ENCODE measurements at regions not wholly inside any gene's neighbourhood (a gene's known extent, or its start where the extent isn't known, plus 50 kb on each side); places are given as distances from the start of the nearest gene placed in this dataset.

DNA sequence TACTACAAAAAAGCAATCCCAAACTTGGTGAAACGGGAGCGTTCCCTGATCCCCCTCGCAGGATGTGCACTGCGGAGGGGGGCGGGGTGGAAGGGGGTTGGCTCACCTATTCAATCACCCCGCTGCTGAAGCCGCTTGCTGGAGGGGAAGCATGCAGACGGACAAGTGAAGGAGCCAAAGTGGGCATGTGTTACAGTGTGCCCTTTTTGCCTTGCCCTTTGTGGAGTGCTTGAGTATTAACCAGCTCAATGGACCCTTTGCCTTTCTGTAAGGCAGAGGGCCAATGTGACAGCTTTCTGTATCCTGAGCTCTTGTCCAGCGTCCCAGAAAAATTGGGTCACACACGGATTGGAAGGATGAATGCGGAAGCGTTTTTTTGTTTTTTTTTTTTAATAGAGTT is 348.9 kb upstream of the NPSR1 start:
- Histone ChIP-seq H3K36me3 (ENCODE audit: insufficient read depth, low read length) (no peaks in the 10 kb centered on the region), H3K79me2 (ENCODE audit: control insufficient read depth, insufficient read depth, low read length, unreplicated experiment) (no peaks in the 10 kb centered on the region), H3K4me3 (ENCODE audit: low read depth, low read length) (no peak overlapping the region), H3K27ac (ENCODE audit: low read depth, low read length) (no peak overlapping the region), H3K27me3 (ENCODE audit: insufficient read depth, low read length) (no peaks in the 10 kb centered on the region), H2AFZ (ENCODE audit: low read length, unreplicated experiment) (no peak overlapping the region), H3K4me1 (ENCODE audit: control insufficient read depth, insufficient read depth, low read length, unreplicated experiment) (peaks cover 4% of the 10 kb centered on the region)

GRCh38 chr7:34309584-34309983 is 348.4 kb upstream of the NPSR1 start:
- H3K4me1 ChIP-seq (ENCODE audit: control insufficient read depth, insufficient read depth, low read length, unreplicated experiment): peaks cover 9% of the 10 kb centered on the region
- no peaks in the 10 kb centered on the region for H3K36me3 ChIP-seq (ENCODE audit: insufficient read depth, low read length)
- H3K27me3 ChIP-seq (ENCODE audit: insufficient read depth, low read length): no peaks in the 10 kb centered on the region
- no peaks in the 10 kb centered on the region for H3K79me2 ChIP-seq (ENCODE audit: control insufficient read depth, insufficient read depth, low read length, unreplicated experiment)
- H3K27ac ChIP-seq (ENCODE audit: low read depth, low read length): no peak overlapping the region
- no peak overlapping the region for H2AFZ ChIP-seq (ENCODE audit: low read length, unreplicated experiment)
- H3K4me3 ChIP-seq (ENCODE audit: low read depth, low read length): no peak overlapping the region

DNA sequence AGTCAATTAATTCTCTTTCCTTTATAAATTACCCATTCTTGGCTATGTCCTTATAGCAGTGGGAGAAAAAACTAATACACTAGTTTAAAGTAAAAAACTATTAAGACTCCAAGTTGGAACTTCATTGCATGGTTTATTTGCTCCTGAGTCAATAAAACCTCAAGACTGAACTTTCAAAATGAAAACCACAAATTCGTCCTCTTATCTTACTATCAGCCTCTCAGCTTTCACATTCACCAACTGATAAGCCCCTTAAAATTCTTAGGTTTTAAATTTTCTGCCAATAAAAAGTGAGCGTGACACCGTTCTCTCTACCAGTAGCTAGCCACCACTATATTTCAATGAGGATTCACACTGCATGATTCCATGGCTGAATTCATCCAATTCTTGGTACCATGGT is 346.4 kb upstream of the NPSR1 start:
- Histone ChIP-seq H3K27ac (ENCODE audit: low read depth, low read length) (no peak overlapping the region), H3K4me3 (ENCODE audit: low read depth, low read length) (no peak overlapping the region), H3K36me3 (ENCODE audit: insufficient read depth, low read length) (no peaks in the 10 kb centered on the region), H3K4me1 (ENCODE audit: control insufficient read depth, insufficient read depth, low read length, unreplicated experiment) (peaks cover 23% of the 10 kb centered on the region), H3K27me3 (ENCODE audit: insufficient read depth, low read length) (no peaks in the 10 kb centered on the region), H2AFZ (ENCODE audit: low read length, unreplicated experiment) (no peak overlapping the region), H3K79me2 (ENCODE audit: control insufficient read depth, insufficient read depth, low read length, unreplicated experiment) (no peaks in the 10 kb centered on the region)

DNA sequence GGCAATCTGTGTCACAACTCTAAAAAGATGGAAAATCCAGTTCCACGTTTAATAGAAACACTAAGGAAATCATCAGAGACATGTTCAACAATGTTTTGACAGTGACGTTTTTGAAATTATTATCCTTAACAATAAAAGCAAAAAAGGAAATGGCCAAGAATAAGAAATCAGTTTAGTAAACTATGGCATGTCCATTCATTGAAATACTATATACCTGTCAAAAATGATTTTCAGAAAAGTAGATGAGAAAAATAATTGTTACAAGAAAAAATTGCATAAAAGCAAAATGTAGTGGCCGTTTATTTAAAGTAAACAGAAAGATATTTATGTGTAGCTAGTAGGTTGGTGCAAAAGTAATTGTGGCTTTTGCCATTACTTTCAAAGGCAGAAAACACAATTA is 345.4 kb upstream of the NPSR1 start:
- H3K79me2 ChIP-seq (ENCODE audit: control insufficient read depth, insufficient read depth, low read length, unreplicated experiment): no peaks in the 10 kb centered on the region
- peaks cover 23% of the 10 kb centered on the region for H3K4me1 ChIP-seq (ENCODE audit: control insufficient read depth, insufficient read depth, low read length, unreplicated experiment)
- no peak overlapping the region for H2AFZ ChIP-seq (ENCODE audit: low read length, unreplicated experiment)
- H3K36me3 ChIP-seq (ENCODE audit: insufficient read depth, low read length): no peaks in the 10 kb centered on the region
- H3K27me3 ChIP-seq (ENCODE audit: insufficient read depth, low read length): no peaks in the 10 kb centered on the region
- H3K4me3 ChIP-seq (ENCODE audit: low read depth, low read length): no peak overlapping the region
- H3K27ac ChIP-seq (ENCODE audit: low read depth, low read length): no peak overlapping the region

DNA sequence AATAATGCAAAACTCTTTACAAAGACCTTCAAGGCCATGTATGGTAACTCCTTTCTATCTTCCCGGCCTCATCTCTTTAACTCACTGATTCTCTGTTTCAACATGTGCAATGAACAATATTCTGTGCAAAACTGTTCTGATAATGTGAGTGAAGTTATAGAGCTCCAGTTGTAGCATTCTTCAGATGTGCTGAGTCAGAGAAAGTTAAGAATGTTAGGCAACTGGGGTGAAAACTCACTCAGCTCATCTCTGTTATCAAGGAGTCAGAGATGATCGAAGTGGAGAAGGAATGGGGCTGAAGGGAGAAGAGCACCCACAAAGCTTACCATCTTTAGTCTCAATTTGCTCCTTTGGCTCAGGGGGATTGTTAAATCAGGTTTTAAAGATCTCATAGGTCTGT is 344.7 kb upstream of the NPSR1 start:
- Histone ChIP-seq H3K36me3 (ENCODE audit: insufficient read depth, low read length) (no peaks in the 10 kb centered on the region), H3K79me2 (ENCODE audit: control insufficient read depth, insufficient read depth, low read length, unreplicated experiment) (no peaks in the 10 kb centered on the region), H3K27me3 (ENCODE audit: insufficient read depth, low read length) (no peaks in the 10 kb centered on the region), H3K27ac (ENCODE audit: low read depth, low read length) (no peak overlapping the region), H3K4me1 (ENCODE audit: control insufficient read depth, insufficient read depth, low read length, unreplicated experiment) (peaks cover 23% of the 10 kb centered on the region), H2AFZ (ENCODE audit: low read length, unreplicated experiment) (no peak overlapping the region), H3K4me3 (ENCODE audit: low read depth, low read length) (no peak overlapping the region)

DNA sequence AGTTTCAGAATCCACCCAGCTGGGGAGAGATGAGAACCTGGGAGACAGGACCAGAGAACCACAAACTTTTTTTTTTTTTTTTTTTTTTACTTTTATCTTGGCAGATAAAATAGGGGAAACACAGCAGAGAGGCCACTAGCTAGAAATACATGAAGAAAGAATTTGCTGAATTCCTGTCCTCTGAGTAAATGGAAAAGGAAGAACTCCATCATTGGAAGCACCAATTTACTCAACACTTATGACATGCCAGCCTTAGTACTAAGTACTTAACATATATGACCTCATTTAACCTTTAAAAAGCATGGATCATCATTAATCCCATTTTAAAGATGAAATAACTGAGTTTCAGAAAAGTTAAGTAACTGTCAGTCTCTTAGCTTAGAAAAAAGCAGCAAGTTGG is 343.0 kb upstream of the NPSR1 start:
- H3K4me1 ChIP-seq (ENCODE audit: control insufficient read depth, insufficient read depth, low read length, unreplicated experiment): peaks cover 23% of the 10 kb centered on the region
- H3K27me3 ChIP-seq (ENCODE audit: insufficient read depth, low read length): no peaks in the 10 kb centered on the region
- H3K4me3 ChIP-seq (ENCODE audit: low read depth, low read length): no peak overlapping the region
- no peak overlapping the region for H2AFZ ChIP-seq (ENCODE audit: low read length, unreplicated experiment)
- peak overlapping the region; percentile 50 for H3K27ac ChIP-seq (ENCODE audit: low read depth, low read length)
- H3K79me2 ChIP-seq (ENCODE audit: control insufficient read depth, insufficient read depth, low read length, unreplicated experiment): no peaks in the 10 kb centered on the region
- H3K36me3 ChIP-seq (ENCODE audit: insufficient read depth, low read length): no peaks in the 10 kb centered on the region

DNA sequence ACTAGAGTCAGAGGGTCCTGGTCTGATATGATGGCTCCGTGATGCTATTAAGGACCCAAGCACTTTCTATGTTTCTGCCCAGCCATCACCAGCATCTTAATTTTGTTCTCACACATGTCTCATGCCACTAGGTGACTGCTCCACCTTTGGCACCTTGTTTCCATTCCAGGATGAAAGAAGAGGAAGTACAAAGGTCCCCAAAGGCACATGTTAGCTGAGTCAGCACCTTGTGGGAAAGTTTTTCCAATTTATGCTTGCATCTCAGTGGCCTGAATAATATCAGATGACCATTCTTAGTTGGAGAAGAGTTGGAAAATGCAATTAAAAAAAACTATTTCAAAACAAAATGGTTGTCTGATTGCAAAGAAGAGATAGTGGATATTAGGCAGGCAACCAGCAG is 341.0 kb upstream of the NPSR1 start:
- Histone ChIP-seq H3K27me3 (ENCODE audit: insufficient read depth, low read length) (no peaks in the 10 kb centered on the region), H3K4me1 (ENCODE audit: control insufficient read depth, insufficient read depth, low read length, unreplicated experiment) (peaks cover 23% of the 10 kb centered on the region), H2AFZ (ENCODE audit: low read length, unreplicated experiment) (no peak overlapping the region)

GRCh38 chr7:34320412-34320811 is 337.6 kb upstream of the NPSR1 start:
- H3K4me3 ChIP-seq (ENCODE audit: low read depth, low read length): no peak overlapping the region
- no peaks in the 10 kb centered on the region for H3K27me3 ChIP-seq (ENCODE audit: insufficient read depth, low read length)
- H3K36me3 ChIP-seq (ENCODE audit: insufficient read depth, low read length): no peaks in the 10 kb centered on the region
- no peak overlapping the region for H2AFZ ChIP-seq (ENCODE audit: low read length, unreplicated experiment)
- no peak overlapping the region for H3K27ac ChIP-seq (ENCODE audit: low read depth, low read length)
- H3K4me1 ChIP-seq (ENCODE audit: control insufficient read depth, insufficient read depth, low read length, unreplicated experiment): peaks cover 9% of the 10 kb centered on the region
- H3K79me2 ChIP-seq (ENCODE audit: control insufficient read depth, insufficient read depth, low read length, unreplicated experiment): no peaks in the 10 kb centered on the region

More for the DNA sequence above, 341.0 kb upstream of the NPSR1 start:
- no peaks in the 10 kb centered on the region for H3K36me3 ChIP-seq (ENCODE audit: insufficient read depth, low read length)
- no peak overlapping the region for H3K27ac ChIP-seq (ENCODE audit: low read depth, low read length)
- no peaks in the 10 kb centered on the region for H3K79me2 ChIP-seq (ENCODE audit: control insufficient read depth, insufficient read depth, low read length, unreplicated experiment)
- H3K4me3 ChIP-seq (ENCODE audit: low read depth, low read length): no peak overlapping the region

- Histone ChIP-seq H3K79me2 (ENCODE audit: control insufficient read depth, insufficient read depth, low read length, unreplicated experiment) (no peaks in the 10 kb centered on the region), H3K4me1 (ENCODE audit: control insufficient read depth, insufficient read depth, low read length, unreplicated experiment) (peaks cover 3% of the 10 kb centered on the region), H3K27ac (ENCODE audit: low read depth, low read length) (no peak overlapping the region), H3K36me3 (ENCODE audit: insufficient read depth, low read length) (no peaks in the 10 kb centered on the region), H2AFZ (ENCODE audit: low read length, unreplicated experiment) (no peak overlapping the region), H3K27me3 (ENCODE audit: insufficient read depth, low read length) (no peaks in the 10 kb centered on the region), H3K4me3 (ENCODE audit: low read depth, low read length) (no peak overlapping the region)
Measured at GRCh38 chr7:34320926-34321661, 336.9 kb upstream of the NPSR1 start.

- Histone ChIP-seq H2AFZ (ENCODE audit: low read length, unreplicated experiment) (no peak overlapping the region), H3K27me3 (ENCODE audit: insufficient read depth, low read length) (no peaks in the 10 kb centered on the region), H3K4me3 (ENCODE audit: low read depth, low read length) (no peak overlapping the region), H3K79me2 (ENCODE audit: control insufficient read depth, insufficient read depth, low read length, unreplicated experiment) (no peaks in the 10 kb centered on the region), H3K4me1 (ENCODE audit: control insufficient read depth, insufficient read depth, low read length, unreplicated experiment) (no peaks in the 10 kb centered on the region), H3K27ac (ENCODE audit: low read depth, low read length) (no peak overlapping the region), H3K36me3 (ENCODE audit: insufficient read depth, low read length) (no peaks in the 10 kb centered on the region)
Measured at GRCh38 chr7:34322841-34323240, 335.2 kb upstream of the NPSR1 start.

GRCh38 chr7:34327681-34328080 is 330.3 kb upstream of the NPSR1 start:
- H2AFZ ChIP-seq (ENCODE audit: low read length, unreplicated experiment): no peak overlapping the region

More at GRCh38 chr7:34327681-34328080, 330.3 kb upstream of the NPSR1 start:
- H3K4me3 ChIP-seq (ENCODE audit: low read depth, low read length): no peak overlapping the region
- H3K36me3 ChIP-seq (ENCODE audit: insufficient read depth, low read length): no peaks in the 10 kb centered on the region
- no peaks in the 10 kb centered on the region for H3K79me2 ChIP-seq (ENCODE audit: control insufficient read depth, insufficient read depth, low read length, unreplicated experiment)
- no peaks in the 10 kb centered on the region for H3K4me1 ChIP-seq (ENCODE audit: control insufficient read depth, insufficient read depth, low read length, unreplicated experiment)
- H3K27ac ChIP-seq (ENCODE audit: low read depth, low read length): no peak overlapping the region
- H3K27me3 ChIP-seq (ENCODE audit: insufficient read depth, low read length): no peaks in the 10 kb centered on the region

Data from ACC112 (cell line).